GM21390 (cell line): ENCODE measurements at regions not wholly inside any gene's neighbourhood (a gene's known extent, or its start where the extent isn't known, plus 50 kb on each side); places are given as distances from the start of the nearest gene placed in this dataset.

ENCODE experiments used
- ATAC-seq: cut with Tn5 transposase; IDR thresholded peaks from one replicate; pipeline ENCODE4 v1.9.1; 2021; ENCODE audit not compliant: unreplicated experiment

DNA sequence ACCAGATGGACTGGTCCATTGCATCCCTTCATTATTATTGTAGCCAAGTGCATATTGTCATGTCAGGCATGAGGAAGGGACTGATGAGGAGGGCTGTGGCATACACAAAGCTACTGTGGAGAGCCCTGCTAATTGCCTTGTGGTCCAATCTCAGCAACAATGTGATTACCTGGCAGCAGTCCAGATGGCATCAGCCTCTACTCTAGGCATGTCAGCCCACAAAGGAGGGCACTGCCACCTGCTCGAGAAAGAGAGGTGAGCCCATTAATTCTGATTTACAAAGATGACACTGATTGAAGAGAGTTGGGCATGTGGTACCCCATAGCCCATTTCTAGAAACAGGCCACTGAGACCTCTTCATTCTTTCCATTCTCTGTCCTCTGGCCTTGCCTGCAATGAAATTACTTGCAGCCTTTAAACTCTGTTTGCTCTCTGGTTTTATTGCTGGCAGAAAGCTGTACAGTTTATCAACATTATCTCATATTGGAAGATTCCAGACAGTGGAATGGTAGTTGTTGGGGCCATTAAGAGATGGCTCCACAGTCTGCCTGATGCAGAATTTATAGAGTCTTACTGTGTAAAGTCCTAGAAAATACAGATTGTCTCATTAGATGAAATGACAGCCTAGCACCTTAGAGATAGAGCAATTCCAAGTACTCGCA, 307.7 kb downstream of the ARPP21 start:
- no peak for ATAC-seq

- no peak for ATAC-seq
Measured at GRCh38 chr3:35950021-35950420, 310.7 kb downstream of the ARPP21 start.

GRCh38 chr3:35954413-35954812, 315.1 kb downstream of the ARPP21 start:
- ATAC-seq, result no peak

DNA sequence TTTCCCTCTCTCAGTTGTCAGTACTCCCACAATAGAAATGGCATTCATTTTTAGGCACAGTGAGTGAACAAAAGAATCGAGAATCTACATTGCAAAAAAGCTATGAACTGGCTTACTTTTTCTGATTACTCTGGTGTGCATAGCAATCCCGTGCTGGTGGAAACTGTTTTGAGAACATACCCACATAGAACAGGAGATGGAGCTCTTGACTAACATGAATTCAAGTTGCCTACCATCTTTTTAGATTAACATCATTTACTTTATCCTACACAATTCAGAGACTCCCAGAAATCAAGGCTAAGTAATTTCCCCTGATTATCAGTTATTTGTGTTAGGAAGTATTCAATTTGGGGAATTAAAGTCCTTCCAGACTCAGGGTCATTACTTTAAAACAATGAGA, 326.6 kb downstream of the ARPP21 start:
- no peak for ATAC-seq

DNA sequence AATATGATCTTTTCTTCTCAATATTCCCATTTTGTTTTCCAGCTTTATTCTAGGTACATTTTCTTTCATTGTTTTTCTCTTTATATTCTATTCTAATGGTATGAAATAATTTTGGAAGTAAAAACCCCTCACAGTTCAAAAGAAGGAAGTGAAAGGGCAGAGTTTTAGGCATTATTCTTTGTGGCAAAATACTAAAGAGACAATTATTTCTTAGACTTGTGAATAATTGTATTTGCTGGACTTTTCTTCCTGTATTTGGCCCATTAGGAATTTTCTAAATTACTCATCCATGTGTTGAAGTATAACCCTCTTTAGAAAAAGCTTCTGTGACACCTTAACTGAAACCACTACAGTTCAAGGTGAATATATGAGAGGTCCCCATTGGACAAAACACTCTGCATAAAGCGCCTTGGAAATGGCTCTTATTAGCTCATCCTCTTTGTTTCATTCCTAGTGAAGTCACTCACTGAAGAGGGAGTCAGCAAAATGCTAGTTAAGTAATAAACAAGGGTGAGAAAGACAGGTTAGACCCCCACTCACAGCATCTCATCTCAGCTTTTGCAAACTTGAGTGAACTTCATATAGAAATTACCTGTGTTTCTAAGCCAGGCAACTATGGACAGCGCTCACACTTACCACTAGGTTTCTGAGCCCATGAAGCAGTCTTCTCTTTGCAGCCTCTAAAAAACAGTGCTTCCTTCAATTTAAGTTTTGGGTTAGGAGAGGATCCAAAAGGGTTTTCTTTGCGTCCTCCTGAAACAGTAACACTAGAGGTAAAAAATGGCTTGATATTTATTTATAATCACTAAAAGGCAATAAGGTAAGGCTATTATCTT, 327.5 kb downstream of the ARPP21 start:
- ATAC-seq, result no peak

DNA sequence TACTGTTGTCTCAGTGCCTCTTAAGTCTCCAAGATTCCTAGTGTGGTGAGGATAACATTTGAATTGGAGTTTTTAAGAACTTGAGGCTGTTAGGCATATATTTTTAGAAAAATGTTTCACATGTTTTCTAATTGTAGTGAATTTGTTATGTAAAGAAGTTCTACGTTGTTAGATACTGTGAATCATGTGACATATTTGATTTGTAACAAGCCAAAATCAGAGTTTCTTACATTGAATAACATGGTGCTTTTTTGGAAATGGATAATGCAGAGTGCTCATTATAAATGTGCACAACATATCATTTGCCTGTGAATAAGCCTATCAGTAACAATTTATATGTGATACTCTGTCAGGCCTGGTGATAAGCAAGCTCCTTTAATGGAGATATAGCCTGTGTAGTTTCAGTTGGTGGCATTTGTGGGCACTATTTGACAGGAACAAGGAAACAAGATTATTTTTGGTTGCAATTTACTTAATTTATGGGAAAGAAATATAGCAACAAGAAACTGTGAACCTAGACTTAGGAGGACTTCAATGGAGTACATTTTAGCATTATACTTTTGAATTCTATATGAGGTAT, 328.8 kb downstream of the ARPP21 start:
- no peak for ATAC-seq

DNA sequence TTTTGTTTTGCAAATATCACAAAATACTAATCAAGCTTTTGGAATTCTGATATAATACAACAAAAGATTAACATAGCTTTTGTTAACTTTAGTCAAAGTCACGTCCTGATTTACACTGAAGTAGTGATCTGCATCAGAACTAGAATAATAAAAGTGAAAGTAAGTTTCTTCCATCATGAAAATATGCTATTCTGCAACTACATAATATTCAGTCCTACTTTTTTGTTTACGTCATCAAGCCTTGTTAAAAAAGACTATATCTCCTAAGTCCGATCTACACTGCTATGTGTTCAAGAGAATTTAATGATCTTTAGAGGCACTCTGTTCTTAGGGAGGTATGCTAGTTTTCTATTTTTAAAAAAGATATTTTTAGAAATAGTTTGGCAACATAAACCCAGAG, 330.1 kb downstream of the ARPP21 start:
- no peak for ATAC-seq

DNA sequence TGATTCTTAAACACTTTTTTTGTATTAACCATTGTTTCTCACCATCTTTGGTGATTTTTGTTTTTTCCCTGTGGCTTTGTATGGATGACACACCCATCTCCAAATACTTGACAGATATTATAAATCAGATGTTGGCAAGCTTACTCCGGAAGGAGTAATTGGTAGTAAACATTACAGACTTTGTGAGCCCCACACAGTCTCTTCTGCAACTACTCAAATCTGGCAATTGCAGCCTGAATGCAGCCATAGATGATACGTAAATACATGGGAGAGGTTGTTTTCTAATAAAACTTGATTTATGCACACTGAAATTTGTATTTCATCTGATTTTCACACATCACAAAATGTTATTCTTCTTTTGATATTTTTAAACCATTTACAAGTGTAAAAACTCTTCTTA, 331.5 kb downstream of the ARPP21 start:
- no peak for ATAC-seq

- no peak for ATAC-seq
Measured at GRCh38 chr3:35971686-35972085, 332.4 kb downstream of the ARPP21 start.

DNA sequence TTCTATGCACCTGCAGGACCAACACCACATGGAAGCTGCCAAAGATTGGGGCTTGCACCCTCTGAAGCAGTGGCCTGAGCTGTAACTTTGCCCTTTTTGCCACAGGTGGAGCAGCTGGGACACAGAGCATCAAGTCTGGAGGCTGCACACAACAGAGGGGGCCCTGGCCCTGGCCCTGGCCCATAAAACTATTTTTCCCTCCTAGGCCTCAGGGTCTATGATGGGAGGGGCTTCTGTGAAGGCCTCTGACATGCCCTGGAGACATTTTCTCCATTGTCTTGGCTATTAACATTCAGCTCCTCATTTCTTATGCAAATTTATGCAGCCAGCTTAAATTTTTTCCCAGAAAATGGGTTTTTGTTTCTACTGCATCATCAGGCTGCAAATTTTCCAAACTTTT, 335.5 kb downstream of the ARPP21 start:
- no peak for ATAC-seq

GRCh38 chr3:35986161-35986560, 346.8 kb downstream of the ARPP21 start:
- ATAC-seq, result no peak

- no peak for ATAC-seq
Measured at GRCh38 chr3:35987386-35987785, 348.1 kb downstream of the ARPP21 start.

DNA sequence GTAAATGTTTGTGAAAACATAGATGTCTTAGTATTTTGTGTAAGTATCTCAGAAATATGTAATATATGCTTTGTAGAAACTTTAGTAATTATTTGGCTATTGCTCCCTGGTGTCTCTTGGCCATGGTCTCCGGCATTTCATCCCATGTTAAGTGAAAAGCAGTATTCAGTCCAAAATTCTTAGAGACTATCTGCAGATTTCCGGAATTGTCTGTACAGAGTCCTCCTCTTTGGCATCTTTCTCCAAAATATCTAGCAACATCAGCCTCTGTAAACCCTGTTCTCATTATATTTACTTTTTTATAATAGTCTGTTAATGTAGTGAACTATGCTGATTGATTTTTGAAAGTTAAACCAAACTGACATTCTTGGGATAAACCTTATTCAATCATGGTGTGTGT, 352.7 kb downstream of the ARPP21 start:
- ATAC-seq, result no peak

GRCh38 chr3:36011791-36012190, 368.5 kb upstream of the STAC start:
- ATAC-seq, result no peak

GRCh38 chr3:36013425-36013824, 366.9 kb upstream of the STAC start:
- no peak for ATAC-seq

GRCh38 chr3:36025232-36025631, 355.1 kb upstream of the STAC start:
- ATAC-seq, result no peak

GRCh38 chr3:36032180-36033047, 347.9 kb upstream of the STAC start:
- ATAC-seq, result no peak

- no peak for ATAC-seq
Measured at GRCh38 chr3:36058404-36059030, 321.8 kb upstream of the STAC start.

DNA sequence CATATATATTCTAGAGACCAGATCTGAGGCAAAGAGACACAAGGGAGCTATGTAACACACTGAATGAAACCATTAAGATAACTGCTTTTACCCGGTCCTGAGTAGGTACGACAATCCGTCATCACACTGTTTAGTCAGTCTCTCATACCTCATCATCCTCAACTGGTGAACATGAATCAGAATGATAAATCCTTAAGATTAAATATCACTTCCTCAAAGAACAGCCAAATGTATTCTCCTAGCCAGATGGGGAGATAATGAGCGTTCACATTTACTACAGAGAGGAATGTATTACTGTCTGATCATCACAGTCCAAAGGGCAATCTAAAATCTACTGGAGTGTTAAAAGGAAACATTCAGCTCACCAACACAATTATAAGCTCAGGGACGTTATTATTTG, 319.4 kb upstream of the STAC start:
- ATAC-seq, result no peak

DNA sequence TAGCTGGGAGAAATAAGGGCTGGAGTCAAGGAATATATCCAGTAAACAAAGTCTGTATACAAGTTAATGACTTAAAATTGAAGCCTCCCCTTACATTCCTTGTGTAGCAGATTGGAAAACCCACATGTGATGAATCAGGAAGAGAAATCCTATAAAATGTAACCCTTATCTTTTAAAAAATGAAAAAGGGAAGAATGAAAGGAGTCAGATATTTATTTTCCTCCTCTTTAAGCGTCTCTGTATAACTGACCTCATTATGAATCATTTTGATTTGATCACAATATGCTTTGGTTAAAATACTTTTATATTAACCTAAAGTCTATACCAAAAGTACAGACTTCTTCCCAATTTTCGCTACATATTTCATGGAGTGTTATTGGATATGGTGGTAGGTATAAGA, 316.3 kb upstream of the STAC start:
- ATAC-seq, result no peak

DNA sequence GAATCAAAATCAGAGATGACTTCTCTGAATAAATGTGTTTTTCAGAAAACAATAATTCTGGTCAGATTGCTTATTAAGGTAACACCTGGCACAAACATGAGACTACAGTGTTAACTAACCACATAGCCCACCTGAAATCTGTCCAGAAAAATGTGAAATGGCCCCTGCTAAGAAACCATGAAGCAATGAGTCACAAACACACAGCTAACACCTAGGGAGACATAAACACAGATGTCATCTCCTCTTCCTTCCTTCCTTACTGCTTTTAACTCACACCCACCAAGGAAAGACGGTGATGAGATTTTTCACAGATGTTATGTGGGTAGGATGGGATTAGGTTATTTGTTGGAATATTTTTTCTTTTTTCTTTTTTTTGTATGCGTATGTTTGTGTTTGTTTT, 315.0 kb upstream of the STAC start:
- ATAC-seq, result no peak
